ENCODE measurements at regions not wholly inside any gene's neighbourhood (a gene's known extent, or its start where the extent isn't known, plus 50 kb on each side); places are given as distances from the start of the nearest gene placed in this dataset.

- TF ChIP-seq CTCF (IDR thresholded peaks at IDR 0.05; ENCODE audit: borderline replicate concordance, extremely low read depth, low read length, poor library complexity, severe bottlenecking) (no peak), EZH2 (IDR thresholded peaks at IDR 0.05; ENCODE audit: borderline replicate concordance, low read depth, low read length, severe bottlenecking) (no peak)
Observed at GRCh38 chr14:58863661-58864345, 226.0 kb downstream of the DACT1 start.

Data from DND-41 (cell line).